Transverse colon (tissue), 3 donors: ENCODE measurements at regions not wholly inside any gene's neighbourhood (a gene's known extent, or its start where the extent isn't known, plus 50 kb on each side); places are given as distances from the start of the nearest gene placed in this dataset.

Experiments
- CTCF ChIP-seq, 5 experiments: fragments of 200-600 bp in 3 of 5; fragments of 450-650 bp in 2 of 5; sonication (generic) in 3 of 5; IDR thresholded peaks; 1 replicate in 2 of 5; 2 replicates in 3 of 5; pipeline ENCODE4 v1.5.1; 2016 to 2017; ENCODE audit warnings: antibody characterized with exemption in 5 of 5, inconsistent platforms in 3 of 5, mild to moderate bottlenecking in 2 of 5, moderate library complexity in 1 of 5
- EP300 ChIP-seq: sonication (generic); formaldehyde crosslinking; IDR thresholded peaks from one replicate; pipeline ENCODE4 v1.6.1; 2017; ENCODE audit warnings: antibody characterized with exemption, low read depth

- no peak for TF ChIP-seq EP300
- TF ChIP-seq CTCF (IDR thresholded peaks at IDR 0.05), result no peak
Measured at GRCh38 chr7:79730971-79731370, 277.5 kb upstream of the MAGI2 start.
